ENCODE measurements at regions not wholly inside any gene's neighbourhood (a gene's known extent, or its start where the extent isn't known, plus 50 kb on each side); places are given as distances from the start of the nearest gene placed in this dataset.

DNA sequence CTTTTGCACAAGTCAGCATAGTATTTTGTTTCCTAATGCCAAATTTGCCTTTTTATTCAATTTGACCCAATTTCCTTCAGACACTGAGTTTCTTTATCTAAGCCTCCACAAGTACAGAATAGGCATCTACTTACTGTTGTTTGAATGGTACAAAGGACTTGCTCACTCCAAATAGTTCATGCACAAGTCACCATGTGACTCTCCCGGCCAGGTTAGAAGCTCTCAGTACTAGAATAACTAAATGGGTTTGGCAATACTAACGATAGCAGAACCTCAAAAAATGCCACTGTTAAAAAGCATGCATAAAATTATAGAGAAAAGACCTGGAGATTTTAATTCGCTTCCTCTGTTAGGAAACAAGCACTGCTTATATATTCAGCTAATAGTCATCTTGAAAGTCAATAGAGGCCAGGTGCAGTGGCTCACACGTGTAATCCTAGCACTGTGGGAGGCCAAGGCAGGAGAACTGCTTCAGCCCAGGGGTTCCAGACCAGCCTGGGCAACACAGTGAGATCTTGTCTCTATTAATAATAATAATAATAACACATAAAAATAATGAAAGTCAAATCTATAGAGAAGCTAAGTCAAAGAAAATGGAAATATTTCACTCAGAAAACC is 335.8 kb upstream of the MBL2 start:
- TF ChIP-seq, protein P1, sequence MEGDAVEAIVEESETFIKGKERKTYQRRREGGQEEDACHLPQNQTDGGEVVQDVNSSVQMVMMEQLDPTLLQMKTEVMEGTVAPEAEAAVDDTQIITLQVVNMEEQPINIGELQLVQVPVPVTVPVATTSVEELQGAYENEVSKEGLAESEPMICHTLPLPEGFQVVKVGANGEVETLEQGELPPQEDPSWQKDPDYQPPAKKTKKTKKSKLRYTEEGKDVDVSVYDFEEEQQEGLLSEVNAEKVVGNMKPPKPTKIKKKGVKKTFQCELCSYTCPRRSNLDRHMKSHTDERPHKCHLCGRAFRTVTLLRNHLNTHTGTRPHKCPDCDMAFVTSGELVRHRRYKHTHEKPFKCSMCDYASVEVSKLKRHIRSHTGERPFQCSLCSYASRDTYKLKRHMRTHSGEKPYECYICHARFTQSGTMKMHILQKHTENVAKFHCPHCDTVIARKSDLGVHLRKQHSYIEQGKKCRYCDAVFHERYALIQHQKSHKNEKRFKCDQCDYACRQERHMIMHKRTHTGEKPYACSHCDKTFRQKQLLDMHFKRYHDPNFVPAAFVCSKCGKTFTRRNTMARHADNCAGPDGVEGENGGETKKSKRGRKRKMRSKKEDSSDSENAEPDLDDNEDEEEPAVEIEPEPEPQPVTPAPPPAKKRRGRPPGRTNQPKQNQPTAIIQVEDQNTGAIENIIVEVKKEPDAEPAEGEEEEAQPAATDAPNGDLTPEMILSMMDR (IDR thresholded peaks at IDR 0.05; ENCODE audit: unreplicated experiment), result no peak
- no peaks in the 10 kb centered on the region for H3K27me3 Mint-ChIP-seq
- H3K9me3 Mint-ChIP-seq (ENCODE audit: low read depth), result peaks cover 15% of the 10 kb centered on the region
- H3K4me1 Mint-ChIP-seq (ENCODE audit: low read depth), result peaks cover 16% of the 10 kb centered on the region
- H3K4me3 Mint-ChIP-seq (ENCODE audit: low read depth), result no peak overlapping the region
- peaks cover 3% of the 10 kb centered on the region for H3K36me3 Mint-ChIP-seq (ENCODE audit: insufficient read depth)
- H3K27ac Mint-ChIP-seq, result no peak overlapping the region
- no peak for DNase-seq (ENCODE audit: low spot score, unreplicated experiment)

DNA sequence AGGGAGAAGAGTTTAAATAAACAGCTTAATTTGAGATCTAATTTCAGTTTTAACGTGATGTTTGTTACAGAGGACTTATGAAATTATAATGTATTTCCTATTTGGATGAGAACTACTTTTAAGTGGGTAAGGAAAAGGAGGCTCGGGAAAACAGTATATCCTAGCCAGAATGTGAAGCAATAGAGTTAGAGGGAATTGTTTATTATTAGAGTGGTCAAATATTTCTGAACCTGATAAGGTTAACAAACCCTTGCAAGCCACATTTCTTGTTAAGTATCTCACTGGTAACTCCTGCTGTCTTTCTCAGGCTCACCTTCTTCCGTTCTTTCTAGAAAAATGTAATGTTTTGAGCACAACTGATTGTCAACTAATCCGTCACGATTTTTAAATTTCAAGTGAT is 335.1 kb upstream of the MBL2 start:
- H3K4me1 Mint-ChIP-seq (ENCODE audit: low read depth), result peaks cover 16% of the 10 kb centered on the region
- no peak for DNase-seq (ENCODE audit: low spot score, unreplicated experiment)
- TF ChIP-seq, protein P1 (IDR thresholded peaks at IDR 0.05; ENCODE audit: unreplicated experiment), result no peak
- peaks cover 15% of the 10 kb centered on the region for H3K9me3 Mint-ChIP-seq (ENCODE audit: low read depth)
- H3K27me3 Mint-ChIP-seq, result no peaks in the 10 kb centered on the region
- peaks cover 3% of the 10 kb centered on the region for H3K36me3 Mint-ChIP-seq (ENCODE audit: insufficient read depth)
- no peak overlapping the region for H3K4me3 Mint-ChIP-seq (ENCODE audit: low read depth)
- no peak overlapping the region for H3K27ac Mint-ChIP-seq

DNA sequence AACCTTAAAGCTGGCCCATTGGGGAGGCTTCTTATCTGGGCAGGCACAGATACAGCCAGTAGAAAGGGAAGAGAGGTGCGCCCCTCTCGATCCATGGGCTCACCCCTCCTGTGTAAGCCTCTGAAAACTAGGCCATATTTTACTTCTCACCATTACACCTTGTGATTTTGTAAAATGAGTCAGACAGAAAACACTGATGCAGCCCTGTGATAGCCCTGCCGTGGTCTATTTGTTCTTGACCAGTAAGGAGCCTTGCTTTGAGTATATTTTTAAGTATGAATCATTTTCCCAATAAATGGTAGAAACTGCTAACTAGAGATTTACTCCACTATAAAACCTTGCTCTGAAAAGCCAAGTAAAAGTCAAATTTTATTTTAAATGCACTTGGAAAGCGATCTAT is 329.8 kb upstream of the MBL2 start:
- Mint-ChIP-seq H3K27me3 (no peaks in the 10 kb centered on the region), H3K27ac (no peak overlapping the region), H3K4me3 (ENCODE audit: low read depth) (no peak overlapping the region), H3K4me1 (ENCODE audit: low read depth) (peaks cover 5% of the 10 kb centered on the region), H3K9me3 (ENCODE audit: low read depth) (peaks cover 16% of the 10 kb centered on the region), H3K36me3 (ENCODE audit: insufficient read depth) (no peaks in the 10 kb centered on the region)
- DNase-seq (ENCODE audit: low spot score, unreplicated experiment), result no peak
- TF ChIP-seq, protein P1 (IDR thresholded peaks at IDR 0.05; ENCODE audit: unreplicated experiment), result no peak

DNA sequence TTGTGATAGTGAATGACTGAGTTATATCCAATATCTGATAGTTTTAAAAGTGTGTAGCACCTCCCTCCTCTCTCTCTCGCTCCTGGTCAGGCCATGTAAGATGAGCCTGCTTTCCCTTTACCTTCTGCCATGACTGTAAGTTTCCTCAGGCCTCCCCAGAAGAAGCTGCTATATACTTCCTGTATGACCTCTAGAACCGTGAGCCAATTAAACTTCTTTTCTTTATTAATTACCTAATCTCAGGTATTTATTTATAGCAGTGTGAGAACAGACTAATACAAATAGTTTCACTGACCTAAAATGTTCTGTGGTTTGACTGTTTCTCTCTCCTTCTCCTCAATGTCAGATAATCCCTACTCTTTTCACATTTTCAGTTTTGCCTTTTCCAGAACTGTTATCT is 321.3 kb upstream of the MBL2 start:
- Mint-ChIP-seq H3K27me3 (no peaks in the 10 kb centered on the region), H3K9me3 (ENCODE audit: low read depth) (peaks cover 9% of the 10 kb centered on the region), H3K4me3 (ENCODE audit: low read depth) (no peak overlapping the region), H3K36me3 (ENCODE audit: insufficient read depth) (no peaks in the 10 kb centered on the region), H3K27ac (no peak overlapping the region), H3K4me1 (ENCODE audit: low read depth) (peaks cover 2% of the 10 kb centered on the region)
- DNase-seq (ENCODE audit: low spot score, unreplicated experiment), result no peak
- TF ChIP-seq, protein P1 (IDR thresholded peaks at IDR 0.05; ENCODE audit: unreplicated experiment), result no peak

DNA sequence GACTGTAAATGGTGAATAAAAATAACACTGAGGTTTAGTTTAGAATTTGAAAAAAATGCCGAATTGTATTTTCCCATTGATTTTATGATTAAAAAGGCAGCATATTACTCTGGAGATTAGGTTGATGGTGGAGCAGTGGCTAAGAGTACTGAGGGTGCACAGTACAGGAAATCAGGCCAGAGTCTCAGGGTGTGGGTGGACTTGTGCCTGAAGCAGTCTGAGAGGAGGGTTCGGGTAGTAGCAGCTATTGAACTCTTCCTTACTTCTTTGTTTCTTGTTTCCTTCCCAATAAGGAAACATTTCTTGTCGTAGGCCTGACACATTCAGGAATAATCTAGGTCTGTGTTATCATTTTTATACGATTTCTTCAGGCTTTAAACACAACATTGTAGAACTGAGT is 319.0 kb upstream of the MBL2 start:
- TF ChIP-seq, protein P1 (IDR thresholded peaks at IDR 0.05; ENCODE audit: unreplicated experiment), result no peak
- peaks cover 6% of the 10 kb centered on the region for H3K9me3 Mint-ChIP-seq (ENCODE audit: low read depth)
- no peak for DNase-seq (ENCODE audit: low spot score, unreplicated experiment)
- no peaks in the 10 kb centered on the region for H3K36me3 Mint-ChIP-seq (ENCODE audit: insufficient read depth)
- no peak overlapping the region for H3K4me3 Mint-ChIP-seq (ENCODE audit: low read depth)
- no peaks in the 10 kb centered on the region for H3K27me3 Mint-ChIP-seq
- no peak overlapping the region for H3K27ac Mint-ChIP-seq
- H3K4me1 Mint-ChIP-seq (ENCODE audit: low read depth), result peaks cover 2% of the 10 kb centered on the region

Measured in progenitor cell of endocrine pancreas (in vitro differentiated cells).